Lung (tissue), 11 donors: ENCODE measurements at regions not wholly inside any gene's neighbourhood (a gene's known extent, or its start where the extent isn't known, plus 50 kb on each side); places are given as distances from the start of the nearest gene placed in this dataset.

Experiments
- ATAC-seq: fragments of 200-7000 bp; cut with Tn5 transposase; one replicate; pipeline ENCODE4 v1.9.1; 2020; ENCODE audit warnings: moderate number of reproducible peaks; ENCODE audit not compliant: insufficient read depth, low FRiP score
- DNase-seq, 3 donors: peaks; one replicate each; pipeline ENCODE4 v3.0.0-alpha.2; 2013 to 2017
- H3K27ac ChIP-seq, 2 donors: one replicate each; pipeline ENCODE4 v1.5.1; 2013; ENCODE audit warnings: mild to moderate bottlenecking in 2 of 2, moderate library complexity in 2 of 2, control low read depth in 1 of 2, inconsistent platforms in 1 of 2, low read depth in 1 of 2, low read length in 1 of 2
- H3K27me3 ChIP-seq, 3 donors: one replicate each; pipeline ENCODE4 v1.5.1; 2013; ENCODE audit warnings: low read length in 2 of 3; ENCODE audit not compliant: control insufficient read depth in 3 of 3, insufficient read depth in 3 of 3
- H3K36me3 ChIP-seq, 4 donors: one replicate each; pipeline ENCODE4 v1.5.1; 2013; ENCODE audit warnings: low read length in 4 of 4, mild to moderate bottlenecking in 1 of 4, moderate library complexity in 1 of 4; ENCODE audit not compliant: control insufficient read depth in 4 of 4, insufficient read depth in 4 of 4
- H3K4me1 ChIP-seq, 5 donors: one replicate each; pipeline ENCODE4 v1.5.1; 2013; ENCODE audit warnings: low read length in 5 of 5, mild to moderate bottlenecking in 2 of 5, moderate library complexity in 1 of 5; ENCODE audit not compliant: control insufficient read depth in 5 of 5, insufficient read depth in 5 of 5
- H3K4me3 ChIP-seq: one replicate; pipeline ENCODE4 v1.5.1; 2013; ENCODE audit warnings: mild to moderate bottlenecking, control low read depth, moderate library complexity
- H3K9ac ChIP-seq, 2 donors: one replicate each; pipeline ENCODE4 v1.5.1; 2013; ENCODE audit warnings: low read length in 2 of 2, control low read depth in 1 of 2; ENCODE audit not compliant: insufficient read depth in 1 of 2
- H3K9me3 ChIP-seq, 4 donors: one replicate each; pipeline ENCODE4 v1.5.1; 2013; ENCODE audit warnings: low read length in 3 of 4, mild to moderate bottlenecking in 1 of 4, moderate library complexity in 1 of 4; ENCODE audit not compliant: control insufficient read depth in 4 of 4, insufficient read depth in 3 of 4
- WGBS, 2 donors: extraction: QIAGEN DNeasy Blood & Tissue Kit; methylation state at CpG; one replicate each; pipeline ENCODE4 v1.1.7; 2013; 5-methylcytosine and 5-hydroxymethylcytosine counted together
- TF ChIP-seq, protein P1 (sequence below): IDR thresholded peaks from 2 replicates; pipeline ENCODE4 v1.5.1; 2012; ENCODE audit warnings: mild to moderate bottlenecking; ENCODE audit errors: control extremely low read depth, extremely low read depth
- donor health status: control.
- donor health status: control.
- donor health status: Bipolar disorder and iron deficiency.
- donor health status: healthy.
- donor health status: DM: yes; HTN: yes; CAD: no.

- Histone ChIP-seq H3K27me3 (no peaks in the 10 kb centered on the region), H3K27ac (no peak overlapping the region), H3K36me3 (no peaks in the 10 kb centered on the region), H3K4me3 (no peak overlapping the region), H3K9me3 (peaks cover 0 to 2% (median under 1%) of the 10 kb centered on the region in 4 donors), H3K9ac (no peak overlapping the region), H3K4me1 (peaks cover 0 to 5% (median 0%) of the 10 kb centered on the region in 5 donors)
- ATAC-seq (no peak), DNase-seq (no peak)
- WGBS, 2 donors = 85 to 91% methylated on average over 22 of the region's 22 CpGs
- TF ChIP-seq, protein P1, sequence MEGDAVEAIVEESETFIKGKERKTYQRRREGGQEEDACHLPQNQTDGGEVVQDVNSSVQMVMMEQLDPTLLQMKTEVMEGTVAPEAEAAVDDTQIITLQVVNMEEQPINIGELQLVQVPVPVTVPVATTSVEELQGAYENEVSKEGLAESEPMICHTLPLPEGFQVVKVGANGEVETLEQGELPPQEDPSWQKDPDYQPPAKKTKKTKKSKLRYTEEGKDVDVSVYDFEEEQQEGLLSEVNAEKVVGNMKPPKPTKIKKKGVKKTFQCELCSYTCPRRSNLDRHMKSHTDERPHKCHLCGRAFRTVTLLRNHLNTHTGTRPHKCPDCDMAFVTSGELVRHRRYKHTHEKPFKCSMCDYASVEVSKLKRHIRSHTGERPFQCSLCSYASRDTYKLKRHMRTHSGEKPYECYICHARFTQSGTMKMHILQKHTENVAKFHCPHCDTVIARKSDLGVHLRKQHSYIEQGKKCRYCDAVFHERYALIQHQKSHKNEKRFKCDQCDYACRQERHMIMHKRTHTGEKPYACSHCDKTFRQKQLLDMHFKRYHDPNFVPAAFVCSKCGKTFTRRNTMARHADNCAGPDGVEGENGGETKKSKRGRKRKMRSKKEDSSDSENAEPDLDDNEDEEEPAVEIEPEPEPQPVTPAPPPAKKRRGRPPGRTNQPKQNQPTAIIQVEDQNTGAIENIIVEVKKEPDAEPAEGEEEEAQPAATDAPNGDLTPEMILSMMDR = no peak
Measured at GRCh38 chr2:200209030-200209429, 97.5 kb upstream of the SPATS2L start.

DNA sequence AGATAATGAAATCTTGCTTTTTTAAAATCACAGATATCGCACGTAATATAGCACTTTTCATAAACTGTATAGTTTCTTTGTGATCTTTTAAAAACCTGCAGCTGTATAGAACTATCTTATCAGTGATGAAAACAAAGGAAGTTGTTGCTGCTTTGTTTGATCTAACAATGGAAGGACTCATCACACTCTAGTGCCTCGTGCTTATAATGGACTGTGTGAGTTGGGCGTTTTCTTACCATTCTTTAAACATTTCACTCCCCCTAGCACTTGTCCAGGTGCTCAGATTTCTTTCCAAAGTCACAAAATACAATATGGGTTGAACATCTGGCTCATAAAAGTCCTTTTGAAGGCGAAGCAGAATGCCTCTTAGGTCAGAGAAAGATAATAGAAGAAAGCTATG is 94.8 kb upstream of the SPATS2L start:
- H3K27me3 ChIP-seq = no peaks in the 10 kb centered on the region
- ATAC-seq = no peak
- no peak overlapping the region for H3K9ac ChIP-seq
- 61 to 74% methylated on average over 5 of the region's 5 CpGs for WGBS, 2 donors
- no peak overlapping the region for H3K4me3 ChIP-seq
- peaks cover 0 to 2% (median 0%) of the 10 kb centered on the region in 4 donors for H3K9me3 ChIP-seq
- no peak overlapping the region for H3K27ac ChIP-seq
- peaks cover 0 to 5% (median 0%) of the 10 kb centered on the region in 5 donors for H3K4me1 ChIP-seq
- TF ChIP-seq, protein P1 = no peak
- DNase-seq = no peak
- no peaks in the 10 kb centered on the region for H3K36me3 ChIP-seq

DNA sequence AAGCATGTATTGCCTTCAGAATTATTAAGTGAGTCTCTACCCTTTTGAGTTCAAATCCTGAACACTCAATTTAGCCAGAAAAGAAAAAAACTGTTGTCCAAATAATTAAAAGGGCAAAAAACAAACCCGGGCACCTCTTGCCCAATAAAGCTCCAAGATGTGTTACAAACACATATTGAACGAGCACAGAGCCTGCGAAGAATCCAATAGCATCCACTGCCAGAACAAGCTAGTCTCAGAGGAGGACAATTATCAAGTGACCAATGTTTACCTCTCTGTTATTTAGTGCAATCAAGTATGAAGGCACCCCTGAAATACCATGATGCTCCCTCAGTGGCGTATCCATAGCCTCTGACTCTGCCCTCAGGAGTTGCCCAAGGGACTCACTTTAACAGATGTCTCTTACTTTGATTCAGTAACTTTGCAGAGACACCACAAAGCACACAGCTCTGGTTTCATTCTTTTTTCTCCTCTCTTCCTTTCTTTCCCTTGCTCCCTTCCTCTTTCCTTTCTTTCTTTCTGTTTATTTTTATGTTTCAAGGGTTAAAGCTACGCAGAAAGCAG is 93.5 kb upstream of the SPATS2L start:
- Histone ChIP-seq H3K4me1 (peaks cover 0 to 6% (median 1%) of the 10 kb centered on the region in 5 donors), H3K36me3 (no peaks in the 10 kb centered on the region), H3K27ac (no peak overlapping the region), H3K9me3 (peaks cover 0 to 2% (median 0%) of the 10 kb centered on the region in 4 donors), H3K27me3 (no peaks in the 10 kb centered on the region), H3K4me3 (no peak overlapping the region), H3K9ac (no peak overlapping the region)
- TF ChIP-seq, protein P1 = no peak
- ATAC-seq = no peak
- no peak for DNase-seq
- WGBS, 2 donors = 94 to 97% methylated on average over 5 of the region's 5 CpGs

DNA sequence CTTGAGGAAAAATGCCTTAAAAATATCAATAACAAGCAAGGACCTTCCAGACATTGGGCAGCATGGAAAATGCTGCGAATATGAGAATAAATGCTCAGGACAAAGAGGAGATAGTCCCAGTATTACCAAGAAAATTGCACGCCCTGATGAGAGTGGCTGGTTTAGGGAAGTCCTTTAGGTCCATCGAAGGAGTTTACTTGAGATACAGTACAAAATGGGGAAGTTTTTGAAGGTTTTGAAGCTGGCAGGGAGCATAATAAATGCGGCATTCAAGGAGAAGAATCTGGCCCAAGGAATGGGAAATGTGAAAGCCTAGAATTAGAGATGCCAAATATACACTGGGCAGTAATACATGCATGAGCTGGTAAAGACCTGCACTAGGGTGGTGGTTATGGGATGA is 90.2 kb upstream of the SPATS2L start:
- WGBS, 2 donors = 66 to 77% methylated on average over 4 of the region's 4 CpGs
- TF ChIP-seq, protein P1 = no peak
- DNase-seq = no peak
- ATAC-seq = no peak
- Histone ChIP-seq H3K27me3 (no peaks in the 10 kb centered on the region), H3K9ac (no peak overlapping the region), H3K27ac (no peak overlapping the region), H3K36me3 (no peaks in the 10 kb centered on the region), H3K4me3 (no peak overlapping the region), H3K9me3 (no peaks in the 10 kb centered on the region), H3K4me1 (peaks cover 0 to 24% (median 10%) of the 10 kb centered on the region in 5 donors)
